GM06990 (cell line): ENCODE measurements at regions not wholly inside any gene's neighbourhood (a gene's known extent, or its start where the extent isn't known, plus 50 kb on each side); places are given as distances from the start of the nearest gene placed in this dataset.

ENCODE experiments used
- DNase-seq: peaks from one replicate; pipeline ENCODE4 v3.0.0-alpha.2; 2011; ENCODE audit not compliant: insufficient read length; ENCODE audit errors: extremely low read depth
- H3K27me3 ChIP-seq: replicated peaks from 2 replicates; pipeline ENCODE4 v1.6.0; 2011; ENCODE audit warnings: low read length; ENCODE audit not compliant: control insufficient read depth, insufficient read depth
- H3K36me3 ChIP-seq: 2 replicates; pipeline ENCODE4 v1.5.1; 2011; ENCODE audit warnings: low read length; ENCODE audit not compliant: control insufficient read depth, insufficient read depth
- H3K4me3 ChIP-seq: replicated peaks from 2 replicates; pipeline ENCODE4 v1.5.1; 2011; ENCODE audit warnings: low read depth, mild to moderate bottlenecking, control low read depth, low read length
- CTCF ChIP-seq: IDR thresholded peaks from 2 replicates; pipeline ENCODE4 v1.5.1; 2011; ENCODE audit warnings: low read length, control low read depth, mild to moderate bottlenecking, inconsistent platforms; ENCODE audit not compliant: insufficient read depth, poor library complexity, severe bottlenecking

GRCh38 chr2:45337481-45337880 lies 273.6 kb downstream of the SRBD1 start:
- Histone ChIP-seq H3K27me3 (peaks cover 2% of the 10 kb centered on the region), H3K4me3 (no peak overlapping the region), H3K36me3 (no peaks in the 10 kb centered on the region)
- DNase-seq = no peak
- TF ChIP-seq CTCF = no peak

GRCh38 chr2:45334205-45334604 lies 276.9 kb downstream of the SRBD1 start:
- peaks cover 2% of the 10 kb centered on the region for H3K27me3 ChIP-seq
- H3K4me3 ChIP-seq = no peak overlapping the region
- DNase-seq = no peak
- H3K36me3 ChIP-seq = no peaks in the 10 kb centered on the region
- no peak for TF ChIP-seq CTCF

- Histone ChIP-seq H3K36me3 (no peaks in the 10 kb centered on the region), H3K27me3 (peaks cover 2% of the 10 kb centered on the region), H3K4me3 (no peak overlapping the region)
- no peak for DNase-seq
- TF ChIP-seq CTCF = no peak
Measured at GRCh38 chr2:45332567-45332966, 278.5 kb downstream of the SRBD1 start.

- no peak for DNase-seq
- no peak for TF ChIP-seq CTCF
- no peak overlapping the region for H3K4me3 ChIP-seq
- peaks cover 2% of the 10 kb centered on the region for H3K27me3 ChIP-seq
- no peaks in the 10 kb centered on the region for H3K36me3 ChIP-seq
Measured at GRCh38 chr2:45332094-45332493, 279.0 kb downstream of the SRBD1 start.

- TF ChIP-seq CTCF = no peak
- Histone ChIP-seq H3K36me3 (no peaks in the 10 kb centered on the region), H3K27me3 (peaks cover 2% of the 10 kb centered on the region), H3K4me3 (no peak overlapping the region)
- no peak for DNase-seq
Measured at GRCh38 chr2:45331410-45331786, 279.7 kb downstream of the SRBD1 start.

GRCh38 chr2:45330637-45331409 lies 280.2 kb downstream of the SRBD1 start:
- Histone ChIP-seq H3K27me3 (peaks cover 2% of the 10 kb centered on the region), H3K36me3 (no peaks in the 10 kb centered on the region), H3K4me3 (no peak overlapping the region)
- no peak for DNase-seq
- TF ChIP-seq CTCF = no peak
